B cell (primary cell): ENCODE measurements at regions not wholly inside any gene's neighbourhood (a gene's known extent, or its start where the extent isn't known, plus 50 kb on each side); places are given as distances from the start of the nearest gene placed in this dataset.

ENCODE experiments used
- ATAC-seq: fragments of 200-7000 bp; cut with Tn5 transposase; one replicate; pipeline ENCODE4 v1.10.0; 2021; ENCODE audit warnings: low read depth, mild to moderate bottlenecking, moderate number of reproducible peaks, moderate library complexity
- CTCF ChIA-PET: fragments of 350-600 bp; sonication (Branson Sonifier 250); formaldehyde crosslinking; loops from one replicate; lab custom pipeline; 2021; ENCODE audit warnings: antibody characterized with exemption, inconsistent platforms; lab: Charles Lee
- POLR2A ChIA-PET: fragments of 350-600 bp; sonication (Branson Sonifier 250); formaldehyde crosslinking; loops from one replicate; lab custom pipeline; 2021; ENCODE audit warnings: antibody characterized with exemption; lab: Charles Lee
- DNase-seq: peaks from one replicate; pipeline ENCODE4 v3.0.0; 2013
- H2AFZ ChIP-seq: 2 replicates; pipeline ENCODE4 v1.6.1; 2012; ENCODE audit warnings: mild to moderate bottlenecking, low read depth, low read length; ENCODE audit not compliant: insufficient read depth, poor library complexity, severe bottlenecking
- H3K27ac ChIP-seq, 2 donors: 1 replicate in 1 of 2; 2 replicates in 1 of 2; pipeline ENCODE4 v1.5.1; 2012 to 2013; ENCODE audit warnings: low read length in 2 of 2, mild to moderate bottlenecking in 2 of 2, moderate library complexity in 1 of 2
- H3K27me3 ChIP-seq, 4 experiments: fragments of 200-600 bp in 1 of 4; sonication (generic) in 1 of 4; replicated peaks in 1 of 4; 1 replicate in 2 of 4; 2 replicates in 2 of 4; pipeline versions ENCODE4 v1.6.1 to v1.7.0; 2013 to 2016; ENCODE audit warnings: low read length in 3 of 4, mild to moderate bottlenecking in 2 of 4, mixed read lengths in 1 of 4, moderate library complexity in 1 of 4; ENCODE audit not compliant: insufficient read depth in 4 of 4, control insufficient read depth in 3 of 4; ENCODE audit errors: control extremely low read depth in 1 of 4
- H3K36me3 ChIP-seq, 2 experiments: replicated peaks in 1 of 2; 1 replicate in 1 of 2; 2 replicates in 1 of 2; pipeline versions ENCODE4 v1.6.1 to v1.7.1; 2013; ENCODE audit warnings: low read length in 1 of 2; ENCODE audit not compliant: insufficient read depth in 2 of 2, control insufficient read depth in 1 of 2; ENCODE audit errors: control extremely low read depth in 1 of 2, extremely low read depth in 1 of 2
- H3K4me1 ChIP-seq, 2 donors: fragments of 200-600 bp in 1 of 2; sonication (generic) in 1 of 2; 1 replicate in 1 of 2; 2 replicates in 1 of 2; pipeline versions ENCODE4 v1.5.1 to v1.6.1; 2013 to 2017; ENCODE audit warnings: low read length in 2 of 2; ENCODE audit not compliant: control insufficient read depth in 2 of 2, insufficient read depth in 2 of 2
- H3K4me2 ChIP-seq: replicated peaks from 2 replicates; pipeline ENCODE3; 2012; ENCODE audit warnings: mild to moderate bottlenecking, low read depth, low read length; ENCODE audit not compliant: poor library complexity, severe bottlenecking
- H3K4me3 ChIP-seq, 5 experiments: fragments of 200-600 bp in 1 of 5; sonication (generic) in 1 of 5; 1 replicate in 3 of 5; 2 replicates in 2 of 5; pipeline versions ENCODE4 v1.5.1 to v1.7.0; 2011 to 2016; ENCODE audit warnings: low read length in 4 of 5, mild to moderate bottlenecking in 4 of 5, low read depth in 2 of 5, control low read depth in 1 of 5, moderate library complexity in 1 of 5; ENCODE audit not compliant: insufficient read depth in 1 of 5; ENCODE audit errors: control extremely low read depth in 1 of 5, extremely low read depth in 1 of 5
- H3K79me2 ChIP-seq: fragments of 200-600 bp; sonication (generic); one replicate; pipeline ENCODE4 v1.6.0; 2016; ENCODE audit warnings: low read length; ENCODE audit not compliant: control insufficient read depth, insufficient read depth
- H3K9ac ChIP-seq: fragments of 200-600 bp; sonication (generic); 2 replicates; pipeline ENCODE4 v1.6.1; 2017; ENCODE audit warnings: mild to moderate bottlenecking, low read length, moderate library complexity
- H3K9me3 ChIP-seq, 3 donors: one replicate each; pipeline versions ENCODE4 v1.6.1 to v1.7.1; 2013; ENCODE audit warnings: low read length in 2 of 3; ENCODE audit not compliant: control insufficient read depth in 2 of 3, insufficient read depth in 1 of 3; ENCODE audit errors: control extremely low read depth in 1 of 3
- H4K20me1 ChIP-seq: 2 replicates; pipeline ENCODE4 v1.6.0; 2012; ENCODE audit warnings: mild to moderate bottlenecking, low read length; ENCODE audit not compliant: insufficient read depth, control insufficient read depth, poor library complexity, severe bottlenecking
- H3K27ac Mint-ChIP-seq: one replicate; pipeline ENCODE4 v1.8.0; 2021; ENCODE audit warnings: mixed read lengths
- H3K27me3 Mint-ChIP-seq: one replicate; pipeline ENCODE4 v1.8.0; 2021; ENCODE audit warnings: mixed read lengths
- H3K4me1 Mint-ChIP-seq: one replicate; pipeline ENCODE4 v1.8.0; 2021; ENCODE audit warnings: mixed read lengths
- H3K4me3 Mint-ChIP-seq: one replicate; pipeline ENCODE4 v1.8.0; 2021; ENCODE audit warnings: mixed read lengths
- H3K9me3 Mint-ChIP-seq: one replicate; pipeline ENCODE4 v1.8.0; 2022; ENCODE audit warnings: mixed read lengths; ENCODE audit not compliant: insufficient read depth
- EZH2 ChIP-seq: IDR thresholded peaks from 2 replicates; pipeline ENCODE4 v1.6.1; 2012; ENCODE audit warnings: borderline replicate concordance, low read depth, mild to moderate bottlenecking, moderate library complexity, low read length; ENCODE audit not compliant: insufficient read depth, poor library complexity, severe bottlenecking
- WGBS: methylation state at CpG from one replicate; pipeline ENCODE4 v1.1.5; 2013; ENCODE audit warnings: missing lambda C conversion rate; ENCODE audit not compliant: insufficient coverage; 5-methylcytosine and 5-hydroxymethylcytosine counted together
- intact Hi-C: fragments of 100-400 bp; cut with micrococcal nuclease; formaldehyde crosslinking; loops from one replicate; pipeline ENCODE4 v1.10.0; 2022
- TF ChIP-seq, protein P1 (sequence below): fragments of 200-600 bp; IDR thresholded peaks from one replicate; pipeline ENCODE4 v1.8.0; 2022; ENCODE audit warnings: antibody characterized with exemption, mild to moderate bottlenecking

DNA sequence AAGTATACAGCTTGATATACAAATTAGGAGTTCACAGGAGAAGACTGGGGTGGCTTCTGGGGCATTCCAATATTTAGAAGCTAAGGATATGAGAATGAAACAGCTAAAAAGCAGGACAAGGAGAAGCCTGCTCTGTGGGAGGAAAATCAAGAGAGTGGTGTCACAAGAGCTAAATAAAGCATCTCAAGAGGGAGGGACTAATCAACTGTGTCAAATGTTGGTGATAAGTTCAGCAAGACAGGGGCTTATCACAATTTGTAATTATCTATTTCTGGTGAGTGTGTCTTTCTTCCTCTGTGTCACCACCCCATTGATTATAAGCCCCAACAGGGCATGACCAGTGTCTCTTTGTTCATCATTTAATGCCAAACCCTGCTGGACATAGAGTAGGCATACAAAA is 295.8 kb upstream of the DUSP10 start:
- no peaks in the 10 kb centered on the region for H3K9me3 Mint-ChIP-seq
- H3K27me3 ChIP-seq: no peaks in the 10 kb centered on the region
- H3K27me3 Mint-ChIP-seq: no peaks in the 10 kb centered on the region
- no peaks in the 10 kb centered on the region for H3K79me2 ChIP-seq
- no peaks in the 10 kb centered on the region for H3K9me3 ChIP-seq
- H3K27ac Mint-ChIP-seq: no peak overlapping the region
- POLR2A ChIA-PET: no interaction called here
- no peak overlapping the region for H3K4me3 ChIP-seq
- no peaks in the 10 kb centered on the region for H3K4me1 ChIP-seq
- no peaks in the 10 kb centered on the region for H3K36me3 ChIP-seq
- no peaks in the 10 kb centered on the region for H4K20me1 ChIP-seq
- ATAC-seq: no peak
- H3K9ac ChIP-seq: no peak overlapping the region
- TF ChIP-seq, protein P1, sequence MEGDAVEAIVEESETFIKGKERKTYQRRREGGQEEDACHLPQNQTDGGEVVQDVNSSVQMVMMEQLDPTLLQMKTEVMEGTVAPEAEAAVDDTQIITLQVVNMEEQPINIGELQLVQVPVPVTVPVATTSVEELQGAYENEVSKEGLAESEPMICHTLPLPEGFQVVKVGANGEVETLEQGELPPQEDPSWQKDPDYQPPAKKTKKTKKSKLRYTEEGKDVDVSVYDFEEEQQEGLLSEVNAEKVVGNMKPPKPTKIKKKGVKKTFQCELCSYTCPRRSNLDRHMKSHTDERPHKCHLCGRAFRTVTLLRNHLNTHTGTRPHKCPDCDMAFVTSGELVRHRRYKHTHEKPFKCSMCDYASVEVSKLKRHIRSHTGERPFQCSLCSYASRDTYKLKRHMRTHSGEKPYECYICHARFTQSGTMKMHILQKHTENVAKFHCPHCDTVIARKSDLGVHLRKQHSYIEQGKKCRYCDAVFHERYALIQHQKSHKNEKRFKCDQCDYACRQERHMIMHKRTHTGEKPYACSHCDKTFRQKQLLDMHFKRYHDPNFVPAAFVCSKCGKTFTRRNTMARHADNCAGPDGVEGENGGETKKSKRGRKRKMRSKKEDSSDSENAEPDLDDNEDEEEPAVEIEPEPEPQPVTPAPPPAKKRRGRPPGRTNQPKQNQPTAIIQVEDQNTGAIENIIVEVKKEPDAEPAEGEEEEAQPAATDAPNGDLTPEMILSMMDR: no peak
- TF ChIP-seq EZH2: no peak
- CTCF ChIA-PET: no interaction called here
- intact Hi-C loops: no loop called here
- H3K27ac ChIP-seq: no peak overlapping the region
- H3K4me1 Mint-ChIP-seq: no peaks in the 10 kb centered on the region
- no peak overlapping the region for H3K4me3 Mint-ChIP-seq
- H2AFZ ChIP-seq: no peak overlapping the region
- no peak for DNase-seq
- H3K4me2 ChIP-seq: no peak overlapping the region

DNA sequence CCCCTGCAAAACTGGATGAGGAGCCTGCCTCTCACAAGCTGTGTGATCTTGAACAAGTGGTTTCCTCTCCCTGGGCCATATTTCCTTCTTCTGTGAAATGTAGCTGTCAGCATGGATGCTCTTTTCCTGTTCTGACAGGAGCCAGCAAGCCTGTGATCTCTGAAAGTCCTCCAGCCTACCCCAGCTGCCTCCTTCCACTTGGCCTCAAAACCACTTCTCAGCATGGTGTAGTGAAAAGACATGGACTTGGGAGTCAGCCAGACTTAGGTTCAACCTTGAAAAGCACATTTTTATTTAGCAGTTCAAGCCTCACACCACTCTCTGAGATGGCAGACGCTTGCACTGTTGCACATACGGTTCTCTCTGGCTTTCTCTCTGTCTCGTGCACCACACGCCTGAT is 292.9 kb upstream of the DUSP10 start:
- Mint-ChIP-seq H3K27ac (no peak overlapping the region), H3K4me1 (no peaks in the 10 kb centered on the region), H3K27me3 (no peaks in the 10 kb centered on the region), H3K9me3 (no peaks in the 10 kb centered on the region), H3K4me3 (no peak overlapping the region)
- DNase-seq (no peak), ATAC-seq (no peak)
- Histone ChIP-seq H2AFZ (no peak overlapping the region), H3K4me3 (no peak overlapping the region), H3K79me2 (no peaks in the 10 kb centered on the region), H3K9ac (no peak overlapping the region), H3K4me2 (no peak overlapping the region), H4K20me1 (no peaks in the 10 kb centered on the region), H3K27me3 (no peaks in the 10 kb centered on the region), H3K9me3 (no peaks in the 10 kb centered on the region), H3K4me1 (no peaks in the 10 kb centered on the region), H3K27ac (no peak overlapping the region), H3K36me3 (no peaks in the 10 kb centered on the region)
- TF ChIP-seq EZH2: no peak
- TF ChIP-seq, protein P1: no peak
- ChIA-PET CTCF (no interaction called here), POLR2A (no interaction called here)
- intact Hi-C loops: no loop called here
- WGBS: no CpG with 5 or more reads among the region's 4 CpGs
